ENCODE measurements at regions not wholly inside any gene's neighbourhood (a gene's known extent, or its start where the extent isn't known, plus 50 kb on each side); places are given as distances from the start of the nearest gene placed in this dataset.

- no peak for DNase-seq (ENCODE audit: low spot score)
- no TSS peak for BruUV-seq (replicated peaks)
- ChIA-PET POLR2A (ENCODE audit: low non-redundant PET) (no interaction called here), CTCF (no interaction called here)
- no peaks in the 10 kb centered on the region for H3K9me3 ChIP-seq (ENCODE audit: low read depth, low read length, poor library complexity, severe bottlenecking)
- H3K4me3 ChIP-seq (ENCODE audit: low read depth, low read length, poor library complexity, severe bottlenecking) = no peak overlapping the region
- intact Hi-C loops (cut with micrococcal nuclease; ENCODE audit: unreplicated experiment) = no loop called here
- no peak overlapping the region for H3K27ac ChIP-seq (ENCODE audit: low read depth, low read length, poor library complexity, severe bottlenecking)
- no peak for TF ChIP-seq CTCF (conservative IDR thresholded peaks at IDR 0.05; ENCODE audit: low read depth, low read length)
- no peak for TF ChIP-seq EZH2 (IDR thresholded peaks at IDR 0.05; ENCODE audit: borderline replicate concordance, low read depth, low read length, poor library complexity, severe bottlenecking)
- no peaks in the 10 kb centered on the region for H3K4me1 ChIP-seq (ENCODE audit: insufficient read depth, low read length, poor library complexity, severe bottlenecking)
- no peaks in the 10 kb centered on the region for H3K27me3 ChIP-seq (replicated peaks; ENCODE audit: insufficient read depth, low read depth, low read length, poor library complexity)
- H3K36me3 ChIP-seq (ENCODE audit: insufficient read depth, low read length, poor library complexity, severe bottlenecking) = no peaks in the 10 kb centered on the region
These were observed 222.8 kb upstream of the NRP1 start for GRCh38 chr10:33557313-33557712.

DNA sequence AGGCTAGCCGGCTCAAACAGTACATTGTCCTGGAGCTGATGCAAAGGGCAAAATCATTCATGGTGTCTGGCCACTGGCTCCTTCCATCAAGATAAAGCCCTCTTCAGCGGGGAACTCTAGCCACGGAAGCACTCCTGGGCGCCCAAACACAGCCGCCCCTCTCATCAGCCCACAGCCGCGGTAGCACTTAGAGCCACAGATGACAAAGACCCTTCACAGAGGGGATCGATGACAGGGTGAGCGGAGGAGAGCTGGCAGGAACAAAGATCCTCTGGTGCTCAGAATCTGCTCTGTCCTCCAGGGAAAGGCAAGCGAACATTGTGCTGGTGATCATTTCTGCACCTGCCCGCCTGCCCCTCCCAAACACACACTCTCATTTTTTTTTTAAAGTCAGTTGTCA, 222.2 kb upstream of the NRP1 start:
- TF ChIP-seq CTCF (conservative IDR thresholded peaks at IDR 0.05; ENCODE audit: low read depth, low read length) (no peak), EZH2 (IDR thresholded peaks at IDR 0.05; ENCODE audit: borderline replicate concordance, low read depth, low read length, poor library complexity, severe bottlenecking) (no peak)
- no peaks in the 10 kb centered on the region for H3K27me3 ChIP-seq (replicated peaks; ENCODE audit: insufficient read depth, low read depth, low read length, poor library complexity)
- POLR2A ChIA-PET (ENCODE audit: low non-redundant PET) = no interaction called here
- no peak overlapping the region for H3K27ac ChIP-seq (ENCODE audit: low read depth, low read length, poor library complexity, severe bottlenecking)
- CTCF ChIA-PET = no interaction called here
- no TSS peak for BruUV-seq (replicated peaks)
- no peak for DNase-seq (ENCODE audit: low spot score)
- no peaks in the 10 kb centered on the region for H3K36me3 ChIP-seq (ENCODE audit: insufficient read depth, low read length, poor library complexity, severe bottlenecking)
- H3K9me3 ChIP-seq (ENCODE audit: low read depth, low read length, poor library complexity, severe bottlenecking) = no peaks in the 10 kb centered on the region
- no peak overlapping the region for H3K4me3 ChIP-seq (ENCODE audit: low read depth, low read length, poor library complexity, severe bottlenecking)
- H3K4me1 ChIP-seq (ENCODE audit: insufficient read depth, low read length, poor library complexity, severe bottlenecking) = no peaks in the 10 kb centered on the region
- intact Hi-C loops (cut with micrococcal nuclease; ENCODE audit: unreplicated experiment) = no loop called here

GRCh38 chr10:33556103-33556502, 221.6 kb upstream of the NRP1 start:
- Histone ChIP-seq H3K9me3 (ENCODE audit: low read depth, low read length, poor library complexity, severe bottlenecking) (no peaks in the 10 kb centered on the region), H3K4me3 (ENCODE audit: low read depth, low read length, poor library complexity, severe bottlenecking) (no peak overlapping the region), H3K27me3 (replicated peaks; ENCODE audit: insufficient read depth, low read depth, low read length, poor library complexity) (no peaks in the 10 kb centered on the region), H3K36me3 (ENCODE audit: insufficient read depth, low read length, poor library complexity, severe bottlenecking) (no peaks in the 10 kb centered on the region), H3K27ac (ENCODE audit: low read depth, low read length, poor library complexity, severe bottlenecking) (no peak overlapping the region), H3K4me1 (ENCODE audit: insufficient read depth, low read length, poor library complexity, severe bottlenecking) (no peaks in the 10 kb centered on the region)
- POLR2A ChIA-PET (ENCODE audit: low non-redundant PET) = no interaction called here
- TF ChIP-seq CTCF (conservative IDR thresholded peaks at IDR 0.05; ENCODE audit: low read depth, low read length) (no peak), EZH2 (IDR thresholded peaks at IDR 0.05; ENCODE audit: borderline replicate concordance, low read depth, low read length, poor library complexity, severe bottlenecking) (no peak)
- BruUV-seq (replicated peaks) = no TSS peak
- intact Hi-C loops (cut with micrococcal nuclease; ENCODE audit: unreplicated experiment) = no loop called here
- CTCF ChIA-PET = no interaction called here
- DNase-seq (ENCODE audit: low spot score) = no peak
